Kidney epithelial cell (primary cell): ENCODE measurements at regions not wholly inside any gene's neighbourhood (a gene's known extent, or its start where the extent isn't known, plus 50 kb on each side); places are given as distances from the start of the nearest gene placed in this dataset.

Experiments
- DNase-seq: peaks from one replicate; pipeline ENCODE4 v3.0.0-alpha.2; 2010; ENCODE audit warnings: low read depth
- H3K27me3 ChIP-seq: 2 replicates; pipeline ENCODE4 v1.6.0; 2011; ENCODE audit warnings: low read length; ENCODE audit not compliant: control insufficient read depth, insufficient read depth
- H3K36me3 ChIP-seq: 2 replicates; pipeline ENCODE4 v1.5.1; 2011; ENCODE audit warnings: low read length; ENCODE audit not compliant: control insufficient read depth, insufficient read depth
- H3K4me3 ChIP-seq: 2 replicates; pipeline ENCODE4 v1.5.1; 2011; ENCODE audit warnings: low read depth, mild to moderate bottlenecking, control low read depth, low read length
- CTCF ChIP-seq: IDR thresholded peaks from 2 replicates; pipeline ENCODE4 v1.5.1; 2011; ENCODE audit warnings: mild to moderate bottlenecking, moderate library complexity, low read length, control low read depth, inconsistent platforms; ENCODE audit not compliant: insufficient read depth, poor library complexity, severe bottlenecking

DNA sequence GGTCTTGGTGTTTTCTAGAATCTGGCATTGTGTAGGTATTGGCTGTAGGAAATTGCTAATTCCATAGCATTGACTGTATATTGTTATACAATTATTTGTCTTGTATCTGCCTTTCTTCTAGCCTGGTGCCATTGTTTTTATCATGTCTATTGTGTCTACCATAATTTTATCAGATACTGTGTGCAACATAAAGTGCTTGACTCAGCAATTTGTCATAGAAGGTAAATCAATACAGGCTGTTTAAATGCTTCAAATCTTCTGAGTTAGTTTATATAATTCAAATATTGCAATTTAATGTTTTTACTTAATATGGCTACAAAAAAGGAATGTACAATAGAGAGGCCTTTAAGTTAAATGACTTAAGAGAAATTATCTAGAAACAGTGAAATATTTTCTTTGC lies 263.3 kb upstream of the UGT8 start:
- H3K27me3 ChIP-seq, result no peaks in the 10 kb centered on the region
- H3K4me3 ChIP-seq, result no peak overlapping the region
- no peak for TF ChIP-seq CTCF
- DNase-seq, result no peak
- no peaks in the 10 kb centered on the region for H3K36me3 ChIP-seq

DNA sequence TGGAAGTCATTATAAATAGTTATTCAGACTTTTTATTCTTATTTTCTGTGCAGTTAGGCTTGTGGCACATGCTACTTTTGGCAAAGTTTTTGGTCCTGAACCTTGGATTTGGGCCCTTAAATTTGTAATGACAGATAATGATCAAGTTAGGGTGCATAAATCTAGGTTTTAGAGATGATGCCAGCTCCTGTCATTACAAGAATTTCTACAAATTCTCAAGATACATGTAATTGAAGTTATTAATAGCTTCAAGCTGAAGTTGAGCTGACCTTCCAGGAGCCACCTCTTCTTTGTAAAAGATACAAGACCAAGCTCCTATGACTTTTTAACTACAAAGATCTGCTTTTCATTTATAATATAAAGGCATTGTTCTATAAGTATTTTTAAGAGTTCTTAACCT lies 255.6 kb upstream of the UGT8 start:
- H3K27me3 ChIP-seq, result no peaks in the 10 kb centered on the region
- no peak for DNase-seq
- TF ChIP-seq CTCF, result no peak

GRCh38 chr4:114349543-114350175 lies 248.9 kb upstream of the UGT8 start:
- Histone ChIP-seq H3K27me3 (no peaks in the 10 kb centered on the region), H3K36me3 (no peaks in the 10 kb centered on the region), H3K4me3 (no peak overlapping the region)
- no peak for TF ChIP-seq CTCF
- DNase-seq, result no peak

More for the DNA sequence above, 255.6 kb upstream of the UGT8 start:
- H3K36me3 ChIP-seq, result no peaks in the 10 kb centered on the region
- H3K4me3 ChIP-seq, result no peak overlapping the region

GRCh38 chr4:114358901-114359300 lies 239.7 kb upstream of the UGT8 start:
- Histone ChIP-seq H3K27me3 (no peaks in the 10 kb centered on the region), H3K36me3 (no peaks in the 10 kb centered on the region), H3K4me3 (no peak overlapping the region)
- TF ChIP-seq CTCF, result no peak
- DNase-seq, result no peak

GRCh38 chr4:114361249-114361648 lies 237.4 kb upstream of the UGT8 start:
- no peak for DNase-seq
- no peaks in the 10 kb centered on the region for H3K27me3 ChIP-seq
- no peaks in the 10 kb centered on the region for H3K36me3 ChIP-seq
- TF ChIP-seq CTCF, result no peak
- no peak overlapping the region for H3K4me3 ChIP-seq

DNA sequence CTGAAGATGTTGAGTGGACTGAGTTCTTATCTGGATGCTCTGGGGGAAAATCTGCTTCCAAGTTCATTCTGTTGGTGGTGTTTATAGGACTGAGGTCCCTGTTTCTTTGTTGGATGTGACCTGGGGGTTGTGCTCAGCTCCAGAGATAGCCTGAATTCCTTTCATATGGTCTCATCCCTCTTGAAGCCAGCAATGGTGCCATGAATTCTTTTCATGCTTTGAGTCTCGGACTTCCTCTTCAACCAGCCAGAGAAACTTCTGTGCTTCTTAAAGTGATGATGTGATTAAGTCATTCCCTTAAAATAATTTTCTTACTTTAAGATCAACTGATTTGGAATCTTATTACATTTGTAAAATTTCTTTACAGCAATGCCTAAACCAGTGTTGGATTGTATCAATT lies 233.8 kb upstream of the UGT8 start:
- no peaks in the 10 kb centered on the region for H3K36me3 ChIP-seq
- H3K27me3 ChIP-seq, result no peaks in the 10 kb centered on the region
- H3K4me3 ChIP-seq, result no peak overlapping the region
- TF ChIP-seq CTCF, result no peak
- peak; percentile 42 for DNase-seq
